Mesodermal cell (in vitro differentiated cells): ENCODE measurements at regions not wholly inside any gene's neighbourhood (a gene's known extent, or its start where the extent isn't known, plus 50 kb on each side); places are given as distances from the start of the nearest gene placed in this dataset.

Experiments
- H3K27ac ChIP-seq: 2 replicates; pipeline ENCODE4 v1.7.0; 2013; ENCODE audit warnings: mild to moderate bottlenecking, low read depth, low read length, moderate library complexity; ENCODE audit not compliant: severe bottlenecking
- H3K36me3 ChIP-seq: 2 replicates; pipeline ENCODE4 v1.7.1; 2013; ENCODE audit warnings: mild to moderate bottlenecking, low read length, moderate library complexity; ENCODE audit not compliant: control insufficient read depth, insufficient read depth
- H3K4me1 ChIP-seq: one replicate; pipeline ENCODE4 v1.7.1; 2013; ENCODE audit warnings: mild to moderate bottlenecking, low read length; ENCODE audit not compliant: insufficient read depth, control insufficient read depth, poor library complexity, severe bottlenecking
- H3K4me3 ChIP-seq: 2 replicates; pipeline ENCODE4 v1.7.0; 2013; ENCODE audit warnings: low read length, control low read depth, mild to moderate bottlenecking; ENCODE audit not compliant: insufficient read depth, poor library complexity, severe bottlenecking; ENCODE audit errors: extremely low read depth
- H3K9me3 ChIP-seq: 2 replicates; pipeline ENCODE4 v1.7.1; 2013; ENCODE audit warnings: mild to moderate bottlenecking, low read length, moderate library complexity; ENCODE audit not compliant: control insufficient read depth
- WGBS, 2 experiments: methylation state at CpG; one replicate each; pipeline ENCODE4 v1.1.5; 2013; ENCODE audit warnings: missing lambda C conversion rate in 2 of 2; ENCODE audit not compliant: insufficient coverage in 2 of 2; 5-methylcytosine and 5-hydroxymethylcytosine counted together

GRCh38 chrX:9234315-9234714 is 200.4 kb upstream of the FAM9B start:
- Histone ChIP-seq H3K27ac (no peak overlapping the region), H3K36me3 (no peaks in the 10 kb centered on the region), H3K4me1 (no peaks in the 10 kb centered on the region), H3K4me3 (no peak overlapping the region), H3K9me3 (no peaks in the 10 kb centered on the region)
- 97 to 100% methylated on average over 2 of the region's 3 CpGs for WGBS, 2 experiments

DNA sequence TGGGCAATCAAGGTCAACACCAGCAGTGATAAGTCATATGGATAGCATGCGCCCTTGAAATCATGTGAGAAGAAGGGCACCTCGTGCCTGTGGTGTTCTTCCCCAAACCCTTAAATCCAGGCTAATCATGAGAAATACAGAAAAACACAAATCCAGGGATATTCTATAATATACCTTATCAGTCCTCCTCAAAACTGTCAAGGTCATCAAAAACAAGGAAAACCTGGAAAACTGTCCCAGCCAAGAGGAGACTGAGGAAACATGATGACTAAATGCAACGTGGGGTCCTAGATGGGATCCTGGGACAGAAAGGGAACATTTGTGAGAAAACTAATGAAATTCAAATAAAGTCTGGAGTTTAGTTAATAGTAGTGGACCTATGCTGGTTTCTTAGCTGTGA is 201.8 kb upstream of the FAM9B start:
- H3K9me3 ChIP-seq, result no peaks in the 10 kb centered on the region
- no peaks in the 10 kb centered on the region for H3K4me1 ChIP-seq
- H3K36me3 ChIP-seq, result no peaks in the 10 kb centered on the region
- H3K4me3 ChIP-seq, result no peak overlapping the region
- WGBS, 2 experiments, result 83% methylated on average over 1 of the region's 3 CpGs; no CpG with 5 or more reads in 1 of the 2 experiments
- H3K27ac ChIP-seq, result no peak overlapping the region

DNA sequence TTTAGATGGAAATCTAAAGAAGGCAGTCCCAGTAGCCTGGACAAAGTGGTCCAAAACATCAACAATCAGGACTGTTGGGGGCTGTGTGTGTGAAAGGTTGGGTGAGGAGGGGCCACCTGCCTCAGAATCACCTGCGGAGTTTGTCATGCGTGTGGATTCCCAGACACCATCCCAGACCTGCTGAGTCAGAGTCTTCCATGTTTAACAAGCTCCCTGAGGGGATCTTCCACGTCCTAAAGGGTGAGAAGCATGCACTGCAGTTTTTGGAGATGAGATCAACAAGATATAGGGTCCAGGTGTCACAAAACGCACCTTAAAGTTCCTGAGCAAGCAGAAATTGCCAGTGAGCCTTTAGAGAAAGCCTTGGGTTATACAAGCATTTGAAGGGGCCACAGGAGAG is 207.0 kb upstream of the FAM9B start:
- no peak overlapping the region for H3K27ac ChIP-seq
- WGBS, 2 experiments, result 67 to 100% methylated on average over 1 of the region's 4 CpGs
- H3K9me3 ChIP-seq, result no peaks in the 10 kb centered on the region
- no peaks in the 10 kb centered on the region for H3K36me3 ChIP-seq
- no peak overlapping the region for H3K4me3 ChIP-seq
- no peaks in the 10 kb centered on the region for H3K4me1 ChIP-seq

DNA sequence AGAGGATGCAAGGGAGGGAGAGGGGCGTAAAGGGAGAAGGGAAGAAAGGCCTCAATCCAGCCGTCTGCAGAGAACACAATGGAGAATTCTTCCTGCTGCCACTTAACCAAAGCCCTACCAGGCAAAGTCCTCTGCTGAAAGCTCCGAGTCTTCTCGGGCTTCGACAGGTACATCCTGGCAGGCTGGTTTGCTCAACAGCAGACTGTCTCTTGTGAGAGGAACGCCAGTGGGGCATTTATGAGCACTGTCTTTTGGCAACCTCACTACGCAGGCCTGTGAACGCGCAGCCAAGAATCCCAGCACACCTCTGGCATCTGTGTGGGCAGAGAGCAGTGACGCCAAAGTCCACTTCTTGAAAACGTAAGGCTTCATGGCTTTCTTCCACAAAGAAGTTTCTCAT is 207.5 kb upstream of the FAM9B start:
- Histone ChIP-seq H3K9me3 (no peaks in the 10 kb centered on the region), H3K4me3 (no peak overlapping the region), H3K27ac (no peak overlapping the region), H3K4me1 (no peaks in the 10 kb centered on the region), H3K36me3 (no peaks in the 10 kb centered on the region)
- WGBS, 2 experiments, result 89% methylated on average over 6 of the region's 11 CpGs; no CpG with 5 or more reads in 1 of the 2 experiments

GRCh38 chrX:9249051-9249846 is 215.3 kb upstream of the FAM9B start:
- WGBS, 2 experiments, result 100% methylated on average over 2 of the region's 8 CpGs; no CpG with 5 or more reads in 1 of the 2 experiments
- H3K27ac ChIP-seq, result no peak overlapping the region
- no peak overlapping the region for H3K4me3 ChIP-seq
- H3K36me3 ChIP-seq, result no peaks in the 10 kb centered on the region
- no peaks in the 10 kb centered on the region for H3K9me3 ChIP-seq
- H3K4me1 ChIP-seq, result no peaks in the 10 kb centered on the region

GRCh38 chrX:9252182-9252581 is 212.7 kb upstream of the TBL1X start:
- no peak overlapping the region for H3K27ac ChIP-seq
- H3K4me3 ChIP-seq, result no peak overlapping the region
- no CpG with 5 or more reads among the region's 4 CpGs for WGBS, 2 experiments
- H3K4me1 ChIP-seq, result no peaks in the 10 kb centered on the region
- H3K9me3 ChIP-seq, result no peaks in the 10 kb centered on the region
- H3K36me3 ChIP-seq, result no peaks in the 10 kb centered on the region

- Histone ChIP-seq H3K36me3 (no peaks in the 10 kb centered on the region), H3K4me1 (no peaks in the 10 kb centered on the region)
- 56% methylated on average over 1 of the region's 2 CpGs; no CpG with 5 or more reads in 1 of the 2 experiments for WGBS, 2 experiments
Measured at GRCh38 chrX:9253211-9253610, 211.6 kb upstream of the TBL1X start.

DNA sequence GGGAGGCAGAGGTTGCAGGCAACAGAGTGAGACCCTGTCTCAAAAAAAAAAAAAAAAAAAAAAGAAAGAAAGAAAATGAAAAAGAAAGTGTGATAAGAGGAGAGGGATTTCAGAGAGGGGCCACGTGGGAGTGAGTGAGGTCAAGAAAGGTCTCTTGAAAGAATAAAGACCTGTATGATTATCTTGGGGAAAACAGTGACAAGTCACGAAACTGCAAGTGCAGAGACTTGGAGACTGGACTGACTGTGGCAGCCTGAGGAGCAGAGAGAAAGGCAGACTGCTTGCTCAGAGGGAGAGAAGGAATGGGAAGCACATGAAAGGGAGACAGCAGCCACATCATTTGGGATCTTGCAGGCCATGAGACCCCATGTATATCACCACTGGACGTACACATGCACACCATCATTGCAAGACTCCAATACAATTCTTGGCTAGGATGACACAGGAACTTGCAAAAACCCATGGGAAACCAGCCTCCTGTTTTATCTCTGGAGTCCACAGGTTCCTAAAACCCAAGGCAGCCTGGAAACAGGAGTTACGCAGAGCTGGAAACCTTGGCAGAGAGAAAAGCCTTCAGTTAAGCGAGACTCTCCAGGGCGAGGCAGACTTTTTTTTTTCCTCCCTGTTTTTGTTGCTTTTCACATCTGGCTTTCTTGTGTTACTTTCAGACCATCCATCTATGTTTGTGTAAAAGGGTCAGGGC is 207.0 kb upstream of the TBL1X start:
- Histone ChIP-seq H3K36me3 (no peaks in the 10 kb centered on the region), H3K27ac (no peak overlapping the region), H3K4me3 (no peak overlapping the region), H3K9me3 (no peaks in the 10 kb centered on the region), H3K4me1 (no peaks in the 10 kb centered on the region)
- WGBS, 2 experiments, result 83 to 100% methylated on average over 1 to 3 of the region's 6 CpGs

More at GRCh38 chrX:9253211-9253610, 211.6 kb upstream of the TBL1X start:
- Histone ChIP-seq H3K4me3 (no peak overlapping the region), H3K27ac (no peak overlapping the region), H3K9me3 (no peaks in the 10 kb centered on the region)

DNA sequence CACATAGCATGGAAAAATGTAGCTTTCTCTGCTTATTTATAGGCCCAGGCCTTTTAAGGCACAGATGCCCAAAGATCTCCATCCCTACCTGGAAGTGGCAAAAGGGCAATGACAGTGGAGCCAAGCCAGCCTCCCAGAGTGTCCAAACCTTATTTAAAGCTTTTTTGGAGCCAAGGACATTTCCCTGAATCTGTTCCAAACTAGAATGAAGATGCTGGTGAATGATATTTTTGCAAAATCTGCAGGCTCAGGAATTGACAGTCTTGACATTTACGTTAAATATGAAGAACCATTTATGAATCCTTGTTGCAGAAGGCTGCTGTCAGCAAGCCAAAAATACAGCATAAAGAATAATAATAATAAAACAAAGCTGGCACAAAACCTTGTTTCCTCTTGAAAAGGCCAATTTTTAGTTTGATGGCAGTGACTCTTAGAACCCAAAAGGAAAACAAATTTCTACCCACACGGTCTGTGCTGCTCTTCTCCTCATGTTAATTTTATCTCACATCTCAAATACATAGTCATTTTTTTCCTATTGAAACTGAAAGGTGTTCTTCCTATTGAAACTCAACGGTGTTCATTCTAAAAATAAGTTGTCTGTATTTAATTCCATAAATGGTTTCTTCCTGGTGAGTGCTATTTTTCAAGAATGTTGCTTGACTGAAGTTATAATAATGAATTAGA is 206.3 kb upstream of the TBL1X start:
- H3K4me3 ChIP-seq, result no peak overlapping the region
- WGBS, 2 experiments, result no CpG with 5 or more reads among the region's 3 CpGs

GRCh38 chrX:9260603-9261002 is 204.3 kb upstream of the TBL1X start:
- Histone ChIP-seq H3K36me3 (no peaks in the 10 kb centered on the region), H3K27ac (no peak overlapping the region), H3K4me1 (no peaks in the 10 kb centered on the region), H3K9me3 (no peaks in the 10 kb centered on the region), H3K4me3 (no peak overlapping the region)
- 80% methylated on average over 1 of the region's 1 CpG for WGBS, 2 experiments

More for the DNA sequence above, 206.3 kb upstream of the TBL1X start:
- Histone ChIP-seq H3K4me1 (no peaks in the 10 kb centered on the region), H3K27ac (no peak overlapping the region), H3K36me3 (no peaks in the 10 kb centered on the region), H3K9me3 (no peaks in the 10 kb centered on the region)
